ENCODE measurements at regions not wholly inside any gene's neighbourhood (a gene's known extent, or its start where the extent isn't known, plus 50 kb on each side); places are given as distances from the start of the nearest gene placed in this dataset.
"Not testable (repeated sequence)": the region's sequence is repeated elsewhere in the genome, so short reads cannot be mapped to it uniquely, and the experiment has no call there.

DNA sequence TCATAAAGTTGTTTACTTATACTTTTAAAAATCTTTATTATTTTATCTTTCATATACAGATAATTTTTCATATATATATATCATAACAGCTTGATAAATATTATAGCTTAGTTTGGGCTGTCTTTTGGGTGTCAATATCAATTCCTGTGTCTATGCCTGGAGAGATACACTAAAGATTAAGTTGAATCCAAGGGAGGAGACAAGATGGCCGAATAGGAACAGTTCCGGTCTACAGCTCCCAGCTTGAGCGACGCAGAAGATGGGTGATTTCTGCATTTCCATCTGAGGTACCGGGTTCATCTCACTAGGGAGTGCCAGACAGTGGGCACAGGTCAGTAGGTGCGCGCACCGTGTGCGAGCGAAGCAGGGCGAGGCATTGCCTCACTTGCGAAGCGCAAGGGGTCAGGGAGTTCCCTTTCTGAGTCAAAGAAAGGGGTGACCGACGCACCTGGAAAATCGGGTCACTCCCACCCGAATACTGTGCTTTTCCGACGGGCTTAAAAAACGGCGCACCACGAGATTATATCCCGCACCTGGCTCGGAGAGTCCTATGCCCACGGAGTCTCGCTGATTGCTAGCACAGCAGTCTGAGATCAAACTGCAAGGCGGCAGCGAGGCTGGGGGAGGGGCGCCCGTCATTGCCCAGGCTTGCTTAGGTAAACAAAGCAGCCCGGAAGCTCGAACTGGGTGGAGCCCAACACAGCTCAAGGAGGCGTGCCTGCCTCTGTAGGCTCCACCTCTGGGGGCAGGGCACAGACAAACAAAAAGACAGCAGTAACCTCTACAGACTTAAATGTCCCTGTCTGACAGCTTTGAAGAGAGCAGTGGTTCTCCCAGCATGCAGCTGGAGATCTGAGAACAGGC lies 388.8 kb upstream of the FAR2 start:
- H3K4me3 ChIP-seq (ENCODE audit: low read length); DNase-seq (ENCODE audit: low read depth, low spot score): not testable (repeated sequence)

- H3K4me3 ChIP-seq (ENCODE audit: low read length); DNase-seq (ENCODE audit: low read depth, low spot score): not testable (repeated sequence)
Observed at GRCh38 chr12:28761897-28762296, 387.2 kb upstream of the FAR2 start.

- DNase-seq (ENCODE audit: low read depth, low spot score): no peak
- no peak overlapping the region for H3K4me3 ChIP-seq (ENCODE audit: low read length)
Observed at GRCh38 chr12:28766398-28766797, 382.7 kb upstream of the FAR2 start.

DNA sequence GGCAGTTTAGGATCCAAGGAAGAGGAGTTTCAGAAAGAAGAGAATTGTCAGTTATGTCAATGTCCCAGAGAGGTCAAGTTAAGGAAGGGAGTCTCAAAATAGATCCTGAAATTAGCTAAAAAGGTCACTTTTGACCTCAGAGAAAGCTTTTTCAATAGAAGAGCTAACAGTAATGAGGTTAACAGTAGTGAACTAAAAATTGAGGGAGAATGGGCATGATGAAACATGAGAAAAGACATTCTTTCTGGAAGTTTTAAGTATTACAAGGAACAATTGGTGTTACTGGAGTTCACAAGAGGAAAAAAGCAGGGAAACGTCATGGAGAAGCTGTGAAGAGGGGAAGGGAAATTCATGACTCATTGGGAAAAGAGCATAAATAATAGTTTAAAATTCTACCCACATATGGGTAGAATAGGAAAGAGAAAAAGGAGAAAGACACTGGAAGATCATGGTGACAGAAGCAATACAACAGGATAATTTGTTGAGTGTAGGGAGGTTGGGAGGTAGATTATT lies 381.2 kb upstream of the FAR2 start:
- DNase-seq (ENCODE audit: low read depth, low spot score): no peak
- no peak overlapping the region for H3K4me3 ChIP-seq (ENCODE audit: low read length)

GRCh38 chr12:28770322-28770721 lies 378.8 kb upstream of the FAR2 start:
- no peak for DNase-seq (ENCODE audit: low read depth, low spot score)

DNA sequence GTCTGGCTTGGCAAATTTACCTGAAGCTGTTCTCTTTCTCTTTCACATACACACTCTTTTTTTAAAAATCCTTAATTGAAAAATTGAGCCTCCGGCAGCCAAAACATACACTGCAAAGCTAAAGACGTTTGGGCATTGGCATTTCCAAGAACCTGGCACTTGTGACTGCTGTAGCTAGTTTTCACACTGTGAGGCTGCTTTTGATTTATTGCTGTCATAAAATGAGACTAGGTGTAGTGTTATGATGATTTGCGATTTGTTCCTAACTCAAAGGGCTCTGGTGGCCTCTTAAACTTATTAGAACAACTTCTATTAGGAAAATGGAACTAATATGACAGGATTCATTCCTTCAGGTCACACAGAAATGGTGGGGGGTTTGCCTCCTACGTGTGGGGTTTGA lies 377.1 kb upstream of the FAR2 start:
- no peak overlapping the region for H3K4me3 ChIP-seq (ENCODE audit: low read length)
- no peak for DNase-seq (ENCODE audit: low read depth, low spot score)

More at GRCh38 chr12:28770322-28770721, 378.8 kb upstream of the FAR2 start:
- no peak overlapping the region for H3K4me3 ChIP-seq (ENCODE audit: low read length)

DNA sequence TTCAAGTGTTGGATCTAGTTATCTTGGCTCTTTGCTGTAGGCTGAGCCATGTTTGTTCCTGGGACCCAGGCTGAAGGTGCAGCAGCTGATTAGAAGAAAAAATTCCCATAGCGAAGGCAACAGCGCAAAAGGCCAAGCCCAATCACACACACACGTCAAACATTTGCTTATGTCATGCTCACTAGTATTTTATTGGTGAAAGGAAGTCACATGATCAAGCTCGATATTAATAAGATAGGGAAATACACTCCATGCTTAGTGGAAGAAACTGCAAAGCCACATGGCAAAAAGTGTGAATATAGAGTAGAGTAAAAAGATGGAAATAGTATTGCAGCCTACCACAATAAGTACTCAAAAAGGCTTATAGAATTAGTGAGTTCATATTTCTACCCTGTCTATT lies 373.5 kb upstream of the FAR2 start:
- DNase-seq (ENCODE audit: low read depth, low spot score): no peak
- H3K4me3 ChIP-seq (ENCODE audit: low read length): no peak overlapping the region

DNA sequence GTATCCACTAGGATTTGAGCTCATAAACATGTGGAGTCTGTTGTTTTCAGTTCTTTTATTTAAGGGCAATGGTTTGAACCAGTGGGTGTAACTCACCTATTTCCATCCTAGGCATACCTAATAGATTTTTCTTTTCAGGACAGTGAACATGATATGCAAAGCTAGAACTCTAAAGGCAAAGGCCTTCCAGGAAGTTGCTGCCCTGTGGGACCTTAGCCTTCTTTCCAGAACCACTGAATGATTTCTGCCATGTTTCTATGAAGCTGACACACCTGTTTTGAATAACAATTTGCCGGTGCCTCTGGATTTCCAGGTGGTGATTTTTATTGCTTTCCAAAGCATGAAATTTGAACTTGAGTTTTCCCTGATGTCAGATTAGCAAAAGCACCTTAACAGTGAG lies 372.9 kb upstream of the FAR2 start:
- H3K4me3 ChIP-seq (ENCODE audit: low read length): no peak overlapping the region
- DNase-seq (ENCODE audit: low read depth, low spot score): no peak

- H3K4me3 ChIP-seq (ENCODE audit: low read length): no peak overlapping the region
- no peak for DNase-seq (ENCODE audit: low read depth, low spot score)
Observed at GRCh38 chr12:28776913-28777422, 372.1 kb upstream of the FAR2 start.

- no peak for DNase-seq (ENCODE audit: low read depth, low spot score)
Observed at GRCh38 chr12:28777603-28778365, 371.3 kb upstream of the FAR2 start.

DNA sequence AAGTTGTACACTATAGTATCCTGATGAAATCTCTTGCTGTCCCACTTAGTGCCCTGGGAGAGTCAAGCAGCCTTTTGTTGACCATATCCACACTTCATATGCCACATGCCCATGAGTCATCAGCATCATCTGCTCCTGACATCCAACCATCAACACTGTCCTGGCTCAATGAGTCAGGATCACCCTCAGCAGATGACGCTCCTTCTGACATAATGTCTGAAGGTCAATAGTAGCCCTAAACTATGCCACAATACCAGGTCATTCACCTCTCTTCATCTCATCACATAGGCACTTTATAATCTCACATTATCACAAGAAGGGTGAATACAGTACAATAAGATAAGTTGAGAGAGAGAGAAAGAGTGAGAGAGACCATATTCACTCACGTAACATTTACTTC lies 369.0 kb upstream of the FAR2 start:
- no peak overlapping the region for H3K4me3 ChIP-seq (ENCODE audit: low read length)
- DNase-seq (ENCODE audit: low read depth, low spot score): no peak

More at GRCh38 chr12:28777603-28778365, 371.3 kb upstream of the FAR2 start:
- H3K4me3 ChIP-seq (ENCODE audit: low read length): no peak overlapping the region

- no peak for DNase-seq (ENCODE audit: low read depth, low spot score)
- H3K4me3 ChIP-seq (ENCODE audit: low read length): no peak overlapping the region
Observed at GRCh38 chr12:28780960-28781359, 368.1 kb upstream of the FAR2 start.

GRCh38 chr12:28781671-28782652 lies 367.1 kb upstream of the FAR2 start:
- DNase-seq (ENCODE audit: low read depth, low spot score): no peak
- H3K4me3 ChIP-seq (ENCODE audit: low read length): no peak overlapping the region

DNA sequence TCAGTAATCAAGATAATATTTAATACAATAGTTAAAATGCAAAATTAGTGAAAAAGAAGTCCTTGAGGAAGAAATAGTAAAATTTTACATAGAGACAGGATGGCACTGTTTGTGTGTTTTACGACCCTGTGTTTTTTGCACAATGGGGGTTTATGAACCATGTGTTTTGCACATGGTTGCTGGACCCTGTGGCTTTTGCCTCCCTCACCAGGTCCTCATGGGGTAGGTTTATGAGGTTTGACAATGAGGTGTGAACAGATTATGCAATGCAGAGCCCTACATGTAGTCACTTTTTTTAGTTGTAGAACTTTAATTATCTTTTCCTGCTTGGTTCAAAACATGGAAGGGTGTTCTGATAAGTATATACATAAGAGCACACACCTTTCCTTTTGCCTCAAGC lies 366.3 kb upstream of the FAR2 start:
- H3K4me3 ChIP-seq (ENCODE audit: low read length): no peak overlapping the region
- no peak for DNase-seq (ENCODE audit: low read depth, low spot score)

GRCh38 chr12:28787151-28787550 lies 361.9 kb upstream of the FAR2 start:
- no peak overlapping the region for H3K4me3 ChIP-seq (ENCODE audit: low read length)
- no peak for DNase-seq (ENCODE audit: low read depth, low spot score)

GRCh38 chr12:28788256-28788655 lies 360.8 kb upstream of the FAR2 start:
- not testable (repeated sequence) for H3K4me3 ChIP-seq (ENCODE audit: low read length); DNase-seq (ENCODE audit: low read depth, low spot score)

DNA sequence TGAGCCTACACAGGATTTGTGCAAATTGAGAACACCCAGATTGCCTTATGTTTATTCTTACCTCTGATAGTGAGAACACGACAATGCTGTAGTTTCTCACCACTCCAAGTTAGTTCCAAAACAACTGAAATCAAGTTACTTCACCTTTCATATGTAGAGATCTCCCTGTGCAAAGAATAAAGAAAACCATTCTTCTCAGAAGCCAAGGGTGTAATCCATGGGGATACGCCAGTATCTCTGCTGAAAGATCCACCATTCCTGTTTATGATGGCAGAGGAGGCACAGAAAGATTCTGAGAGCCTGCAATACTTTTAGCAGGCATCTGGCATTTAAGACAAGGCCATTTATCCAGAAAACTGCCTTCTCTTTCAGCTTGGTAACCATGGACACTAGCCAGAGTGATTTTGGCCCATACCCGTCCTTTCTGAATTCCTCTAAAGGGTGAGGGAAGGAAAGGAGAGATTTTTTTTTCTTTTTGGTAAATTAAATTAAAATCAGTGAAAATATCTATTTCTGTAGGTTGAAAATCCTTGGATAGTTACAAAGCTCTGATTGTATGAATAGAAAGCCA lies 355.4 kb upstream of the FAR2 start:
- no peak overlapping the region for H3K4me3 ChIP-seq (ENCODE audit: low read length)
- no peak for DNase-seq (ENCODE audit: low read depth, low spot score)

- DNase-seq (ENCODE audit: low read depth, low spot score): no peak
- no peak overlapping the region for H3K4me3 ChIP-seq (ENCODE audit: low read length)
Observed at GRCh38 chr12:28794211-28794610, 354.9 kb upstream of the FAR2 start.

DNA sequence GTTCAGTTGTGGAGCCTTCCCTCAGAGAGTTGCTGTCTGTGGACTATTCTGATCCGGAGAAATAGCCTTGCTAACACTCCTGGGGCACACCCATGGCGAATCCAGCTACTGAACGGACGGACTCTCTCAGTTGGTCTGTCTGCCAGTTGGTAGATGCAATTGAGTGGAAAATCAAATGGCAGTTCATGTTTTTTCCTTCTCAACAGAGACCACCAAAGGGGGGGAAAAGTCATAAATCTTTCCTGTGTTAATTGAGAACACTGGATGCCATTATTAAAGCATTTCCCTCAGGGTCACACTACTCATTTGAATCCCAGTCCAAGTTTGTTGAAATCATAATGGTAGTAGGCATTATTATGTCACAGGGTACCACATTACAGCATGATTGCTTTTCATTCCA lies 354.3 kb upstream of the FAR2 start:
- no peak overlapping the region for H3K4me3 ChIP-seq (ENCODE audit: low read length)
- DNase-seq (ENCODE audit: low read depth, low spot score): no peak
